ENCODE measurements at regions not wholly inside any gene's neighbourhood (a gene's known extent, or its start where the extent isn't known, plus 50 kb on each side); places are given as distances from the start of the nearest gene placed in this dataset.

DNA sequence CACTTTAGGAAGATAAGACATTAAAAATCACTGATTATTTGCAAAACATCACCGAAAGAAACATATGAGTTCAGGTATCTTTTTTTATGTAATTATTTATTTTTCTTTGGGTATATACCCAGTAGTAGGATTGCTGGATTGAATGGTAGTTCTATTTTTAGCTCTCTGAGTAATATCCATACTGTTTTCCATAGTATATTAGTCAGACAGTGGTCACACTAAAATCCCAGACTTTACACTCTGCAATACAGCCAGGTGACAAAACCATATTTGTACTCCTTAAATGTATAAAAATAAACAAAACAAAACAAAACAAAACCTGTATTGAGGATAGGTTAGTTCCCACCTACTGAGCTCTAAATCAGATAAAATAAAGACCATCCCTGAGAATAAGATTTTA, 1024.3 kb upstream of the EYS start:
- TF ChIP-seq, protein P1, sequence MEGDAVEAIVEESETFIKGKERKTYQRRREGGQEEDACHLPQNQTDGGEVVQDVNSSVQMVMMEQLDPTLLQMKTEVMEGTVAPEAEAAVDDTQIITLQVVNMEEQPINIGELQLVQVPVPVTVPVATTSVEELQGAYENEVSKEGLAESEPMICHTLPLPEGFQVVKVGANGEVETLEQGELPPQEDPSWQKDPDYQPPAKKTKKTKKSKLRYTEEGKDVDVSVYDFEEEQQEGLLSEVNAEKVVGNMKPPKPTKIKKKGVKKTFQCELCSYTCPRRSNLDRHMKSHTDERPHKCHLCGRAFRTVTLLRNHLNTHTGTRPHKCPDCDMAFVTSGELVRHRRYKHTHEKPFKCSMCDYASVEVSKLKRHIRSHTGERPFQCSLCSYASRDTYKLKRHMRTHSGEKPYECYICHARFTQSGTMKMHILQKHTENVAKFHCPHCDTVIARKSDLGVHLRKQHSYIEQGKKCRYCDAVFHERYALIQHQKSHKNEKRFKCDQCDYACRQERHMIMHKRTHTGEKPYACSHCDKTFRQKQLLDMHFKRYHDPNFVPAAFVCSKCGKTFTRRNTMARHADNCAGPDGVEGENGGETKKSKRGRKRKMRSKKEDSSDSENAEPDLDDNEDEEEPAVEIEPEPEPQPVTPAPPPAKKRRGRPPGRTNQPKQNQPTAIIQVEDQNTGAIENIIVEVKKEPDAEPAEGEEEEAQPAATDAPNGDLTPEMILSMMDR (IDR thresholded peaks at IDR 0.05; ENCODE audit: control insufficient read depth, insufficient read depth, low read depth, low read length, missing control alignments): no peak
- DNase-seq (ENCODE audit: low read depth): no peak
- H3K4me3 ChIP-seq (ENCODE audit: control insufficient read depth, low read depth, low read length): no peak overlapping the region

DNA sequence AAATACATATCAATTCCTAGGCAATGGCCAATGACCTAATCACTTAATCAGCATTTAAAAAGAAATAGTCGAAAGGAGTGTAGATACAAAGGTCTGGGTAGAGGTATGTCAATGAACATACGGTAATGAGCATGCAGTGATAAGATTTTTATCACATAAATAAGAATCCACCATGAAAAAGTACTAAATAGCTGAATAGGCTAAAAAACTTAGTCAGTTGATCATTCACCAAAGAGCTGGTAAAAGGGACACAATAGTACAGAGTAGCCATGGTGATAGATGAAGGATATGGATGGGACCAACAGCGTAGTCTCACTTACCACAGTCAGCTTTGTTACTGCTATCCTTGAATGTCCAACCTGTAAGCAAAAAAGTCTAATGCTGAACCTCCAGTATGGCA, 1018.6 kb upstream of the EYS start:
- DNase-seq (ENCODE audit: low read depth): no peak
- TF ChIP-seq, protein P1 (IDR thresholded peaks at IDR 0.05; ENCODE audit: control insufficient read depth, insufficient read depth, low read depth, low read length, missing control alignments): no peak
- no peak overlapping the region for H3K4me3 ChIP-seq (ENCODE audit: control insufficient read depth, low read depth, low read length)

DNA sequence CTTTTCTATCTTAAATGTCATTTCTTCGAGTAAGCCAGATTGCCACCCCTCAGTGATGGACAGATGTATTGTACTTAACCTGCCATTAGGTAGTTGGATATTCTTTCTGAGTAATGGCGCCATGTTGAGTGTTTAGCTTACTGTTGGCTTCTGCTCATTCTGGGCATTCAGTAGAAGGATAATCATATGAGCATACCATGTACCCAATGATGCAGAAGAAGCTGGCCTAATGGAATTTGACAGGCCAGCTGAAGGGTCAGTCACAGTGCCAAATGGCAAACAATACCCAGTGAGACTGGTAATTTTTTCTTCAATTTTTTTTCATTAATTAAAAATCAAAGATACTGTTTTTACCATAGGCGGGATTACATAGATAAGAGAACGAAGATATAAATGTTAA, 1010.8 kb upstream of the EYS start:
- H3K4me3 ChIP-seq (ENCODE audit: control insufficient read depth, low read depth, low read length): no peak overlapping the region
- TF ChIP-seq, protein P1 (IDR thresholded peaks at IDR 0.05; ENCODE audit: control insufficient read depth, insufficient read depth, low read depth, low read length, missing control alignments): no peak
- no peak for DNase-seq (ENCODE audit: low read depth)

DNA sequence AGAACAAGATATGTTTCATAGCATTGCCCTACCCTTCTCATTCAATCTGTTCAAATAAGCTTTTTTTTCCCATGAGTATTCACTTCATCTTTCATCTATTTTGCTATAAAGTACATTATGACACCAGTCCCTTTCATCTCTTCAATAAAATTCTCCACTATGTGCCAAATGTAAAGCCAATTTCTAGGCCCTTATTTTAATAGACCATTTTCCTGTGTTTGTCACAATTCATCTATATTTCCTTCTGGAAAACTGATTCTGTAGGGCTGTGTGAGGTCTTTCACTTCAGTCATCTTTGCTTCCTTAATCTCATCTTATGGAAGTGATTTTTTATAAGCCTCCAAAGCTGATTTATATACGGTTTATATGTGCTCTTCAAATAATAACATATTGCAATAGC, 992.4 kb upstream of the EYS start:
- TF ChIP-seq, protein P1 (IDR thresholded peaks at IDR 0.05; ENCODE audit: control insufficient read depth, insufficient read depth, low read depth, low read length, missing control alignments): no peak
- H3K4me3 ChIP-seq (ENCODE audit: control insufficient read depth, low read depth, low read length): no peak overlapping the region
- DNase-seq (ENCODE audit: low read depth): no peak

DNA sequence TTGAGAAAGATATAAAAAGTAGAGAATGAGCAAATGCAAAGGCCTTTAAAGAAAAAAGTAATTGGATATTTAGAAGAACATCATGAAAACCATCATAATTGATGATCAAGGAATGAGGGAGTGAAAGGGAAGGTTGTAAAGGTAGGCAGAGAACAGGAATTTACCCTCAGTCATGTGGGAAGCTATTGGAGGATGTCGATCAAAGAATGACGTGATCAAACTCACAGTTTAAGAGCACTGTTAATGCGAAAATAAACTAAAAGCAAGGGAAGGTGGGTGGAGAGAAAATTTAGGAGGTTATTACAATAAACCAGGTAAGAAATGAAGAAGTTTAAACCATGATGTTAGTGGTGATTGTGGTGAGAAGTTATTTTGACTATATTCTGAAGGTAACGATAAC, 982.6 kb upstream of the EYS start:
- H3K4me3 ChIP-seq (ENCODE audit: control insufficient read depth, low read depth, low read length): no peak overlapping the region
- DNase-seq (ENCODE audit: low read depth): no peak
- TF ChIP-seq, protein P1 (IDR thresholded peaks at IDR 0.05; ENCODE audit: control insufficient read depth, insufficient read depth, low read depth, low read length, missing control alignments): no peak

DNA sequence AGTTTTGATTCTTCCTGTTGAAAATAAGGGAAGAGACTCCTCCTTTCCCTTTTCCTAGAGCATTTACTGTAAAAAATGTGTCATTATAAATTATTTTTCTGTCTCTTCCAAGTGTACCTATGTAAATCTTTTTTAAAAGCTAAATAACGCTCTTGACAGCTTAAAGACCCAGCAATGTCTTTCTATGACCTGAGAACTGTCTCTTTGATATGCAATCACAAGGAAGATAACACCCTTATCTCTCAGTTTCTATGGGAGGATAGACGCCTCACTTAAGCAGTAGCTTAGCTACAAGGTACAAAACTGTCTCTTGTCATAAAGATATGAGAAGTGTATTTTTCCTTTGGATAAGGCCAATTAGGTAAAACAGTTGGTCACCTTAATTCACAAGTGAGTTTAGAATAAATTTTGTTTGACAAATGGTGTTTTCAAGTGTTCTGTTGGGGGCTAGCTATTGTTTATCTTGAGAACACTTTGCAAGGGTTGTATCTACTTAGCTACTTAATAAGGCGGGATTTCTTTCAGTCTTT, 980.6 kb upstream of the EYS start:
- DNase-seq (ENCODE audit: low read depth): no peak

More for the DNA sequence above, 980.6 kb upstream of the EYS start:
- no peak overlapping the region for H3K4me3 ChIP-seq (ENCODE audit: control insufficient read depth, low read depth, low read length)
- TF ChIP-seq, protein P1 (IDR thresholded peaks at IDR 0.05; ENCODE audit: control insufficient read depth, insufficient read depth, low read depth, low read length, missing control alignments): no peak

All from AG09309 (cell line).